ENCODE measurements at regions not wholly inside any gene's neighbourhood (a gene's known extent, or its start where the extent isn't known, plus 50 kb on each side); places are given as distances from the start of the nearest gene placed in this dataset.
"Not testable (repeated sequence)": the region's sequence is repeated elsewhere in the genome, so short reads cannot be mapped to it uniquely, and the experiment has no call there.

DNA sequence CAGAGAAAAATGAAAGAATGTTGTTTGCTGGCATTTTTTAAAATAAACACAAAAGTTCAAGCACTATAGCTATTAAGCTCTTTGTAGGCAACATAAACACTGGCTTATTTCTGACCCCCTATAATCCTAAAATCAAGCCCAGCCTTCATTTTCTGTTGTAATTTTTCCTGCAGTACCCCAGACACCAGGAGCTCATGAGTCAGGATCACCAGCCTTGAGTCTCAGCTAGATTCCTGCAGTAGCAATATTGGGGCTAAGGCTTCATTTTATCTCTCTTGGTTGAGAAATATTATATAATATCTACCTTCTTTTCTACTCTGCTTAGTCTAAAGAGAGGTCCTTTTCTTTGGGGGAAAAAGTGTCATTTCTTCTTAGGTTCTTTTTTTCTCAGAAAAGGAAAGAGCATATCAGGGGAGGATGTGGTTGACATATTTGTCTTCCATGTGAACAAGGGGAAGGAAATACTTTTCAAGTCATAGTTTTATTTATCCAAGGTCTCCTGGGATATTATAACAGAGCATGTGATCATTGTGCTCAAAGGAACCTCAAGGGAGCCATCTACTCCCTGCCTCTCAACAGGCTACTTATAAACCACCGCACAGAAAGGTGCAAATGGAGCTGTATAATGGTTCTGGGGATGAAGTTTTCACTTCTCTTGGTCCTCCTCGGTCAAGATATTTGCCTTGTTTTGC, 678.3 kb upstream of the NR3C2 start:
- no peak for ATAC-seq

DNA sequence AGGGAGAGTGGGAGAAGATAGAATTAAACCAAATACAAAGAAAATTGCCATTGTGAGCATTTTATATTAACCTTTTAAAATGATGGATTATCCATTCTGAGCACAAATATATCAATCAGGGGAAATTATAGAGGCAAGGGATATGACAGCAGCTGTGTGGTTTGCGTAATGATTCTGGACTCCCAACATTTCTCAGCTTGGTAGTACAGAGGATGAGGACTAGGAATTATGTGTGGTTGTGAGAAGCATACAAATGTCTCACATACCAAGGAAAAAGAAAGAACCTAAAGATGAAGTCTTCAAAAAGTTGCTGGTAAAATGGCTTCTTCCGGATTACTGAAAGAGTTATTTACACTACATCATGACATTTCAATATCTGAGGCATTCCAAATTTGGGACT, 674.6 kb upstream of the NR3C2 start:
- ATAC-seq = no peak

DNA sequence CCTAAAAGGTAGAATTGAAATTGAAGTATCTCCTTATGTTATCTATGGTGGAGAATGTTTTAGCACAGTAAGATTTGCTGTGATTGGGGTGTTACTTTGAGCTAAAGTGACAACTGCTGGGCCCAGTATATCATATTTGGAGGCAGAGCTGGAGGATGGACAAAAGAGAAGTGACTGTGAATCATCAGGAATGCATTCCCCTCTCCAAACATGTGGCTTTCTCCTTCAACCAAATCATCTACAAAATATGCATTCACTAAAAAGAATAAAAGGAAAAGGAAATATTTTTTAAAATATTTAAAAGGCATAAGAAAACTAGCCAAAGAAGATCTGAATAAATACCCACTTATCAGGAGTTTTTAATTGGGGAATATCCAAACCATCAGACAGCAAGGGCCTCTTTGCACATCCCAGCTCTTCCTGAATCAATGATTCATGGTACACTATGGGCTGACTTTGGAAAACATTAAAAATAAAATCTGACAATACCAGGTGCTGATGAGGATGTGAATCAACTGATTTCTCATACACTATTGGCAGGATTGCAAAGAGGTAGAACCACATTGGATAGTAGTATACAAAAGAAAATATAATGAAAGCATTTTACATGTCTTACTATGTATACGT, 671.7 kb upstream of the NR3C2 start:
- no peak for ATAC-seq

DNA sequence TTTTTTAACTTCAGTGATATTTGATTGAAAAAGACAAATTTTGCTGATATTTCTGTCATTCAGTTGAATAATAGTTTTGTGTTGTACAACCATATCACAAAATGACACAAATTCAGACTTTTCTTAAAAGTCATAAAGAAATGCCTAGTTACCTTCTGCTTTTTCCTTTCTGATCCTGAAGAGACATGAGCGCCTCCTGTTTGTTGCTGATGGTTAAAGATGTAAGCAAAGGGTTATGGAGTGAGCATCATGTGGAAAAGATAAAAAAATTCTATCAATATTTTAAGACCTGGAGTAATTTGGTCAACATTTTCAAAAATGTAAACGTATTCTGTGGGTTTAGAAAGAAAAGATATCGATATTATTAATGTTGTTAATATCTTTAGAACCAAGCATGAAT, 669.9 kb upstream of the NR3C2 start:
- ATAC-seq = no peak

- no peak for ATAC-seq
Measured at GRCh38 chr4:149110481-149110880, 668.3 kb upstream of the NR3C2 start.

DNA sequence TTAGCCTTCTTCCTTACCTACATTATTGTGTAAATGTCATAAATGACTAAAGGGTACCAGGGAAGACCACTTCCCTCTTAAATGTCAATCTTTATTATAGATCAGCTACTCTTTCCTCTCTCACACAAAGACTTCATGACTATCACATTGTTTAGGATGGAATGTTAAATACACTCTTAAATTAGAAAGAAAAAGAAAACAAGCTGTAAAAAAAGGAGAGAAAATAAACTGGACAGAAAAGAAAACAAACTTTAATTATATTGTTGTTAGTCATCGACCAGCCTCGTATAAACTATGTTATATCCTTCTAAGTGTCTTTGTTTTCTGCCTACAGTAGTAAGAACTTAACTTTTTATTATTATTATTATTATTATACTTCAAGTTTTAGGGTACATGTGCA, 666.4 kb upstream of the NR3C2 start:
- no peak for ATAC-seq

DNA sequence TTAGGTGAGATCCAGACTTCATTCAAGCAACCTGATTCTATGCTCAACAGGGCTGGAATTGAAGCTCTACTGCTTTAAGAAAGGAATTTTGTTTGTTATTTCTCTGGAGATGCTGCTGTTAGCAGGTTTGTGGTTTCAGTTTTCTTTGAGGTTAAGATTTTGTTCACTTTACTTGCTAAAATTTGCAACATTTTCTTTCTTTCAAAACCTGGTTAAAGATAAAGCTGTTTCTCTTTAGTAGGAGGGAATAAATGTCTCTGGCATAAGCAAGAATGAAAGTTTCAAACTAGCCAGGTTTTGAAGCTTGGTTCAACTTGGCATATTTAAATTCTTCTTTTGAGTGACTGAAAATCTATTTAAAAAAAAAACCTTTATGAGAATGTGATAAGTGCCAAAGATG, 660.6 kb upstream of the NR3C2 start:
- ATAC-seq = no peak

- ATAC-seq = no peak
Measured at GRCh38 chr4:149101649-149102048, 659.4 kb upstream of the NR3C2 start.

DNA sequence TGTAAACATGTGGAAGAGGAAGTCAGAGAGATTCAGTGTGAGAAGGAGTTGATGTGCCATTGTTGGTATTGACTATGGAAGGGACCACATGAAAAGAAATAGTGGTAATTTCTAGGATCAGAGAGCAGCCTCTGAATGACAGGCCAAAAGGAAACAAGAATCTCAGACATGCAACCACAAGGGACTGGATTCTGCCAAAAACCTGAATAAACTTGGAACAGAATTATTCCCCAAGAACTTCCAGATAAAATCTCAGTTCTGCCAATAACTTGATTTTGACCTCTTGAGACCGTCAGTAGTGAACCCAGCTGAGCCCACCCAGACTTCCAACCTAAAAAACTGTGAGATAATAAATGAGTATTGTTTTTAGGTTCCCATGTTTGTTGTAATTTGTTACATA, 653.6 kb upstream of the NR3C2 start:
- no peak for ATAC-seq

GRCh38 chr4:149095001-149095400, 652.8 kb upstream of the NR3C2 start:
- ATAC-seq = no peak

- no peak for ATAC-seq
Measured at GRCh38 chr4:149084144-149084543, 641.9 kb upstream of the NR3C2 start.

GRCh38 chr4:149077181-149077580, 635.0 kb upstream of the NR3C2 start:
- no peak for ATAC-seq

DNA sequence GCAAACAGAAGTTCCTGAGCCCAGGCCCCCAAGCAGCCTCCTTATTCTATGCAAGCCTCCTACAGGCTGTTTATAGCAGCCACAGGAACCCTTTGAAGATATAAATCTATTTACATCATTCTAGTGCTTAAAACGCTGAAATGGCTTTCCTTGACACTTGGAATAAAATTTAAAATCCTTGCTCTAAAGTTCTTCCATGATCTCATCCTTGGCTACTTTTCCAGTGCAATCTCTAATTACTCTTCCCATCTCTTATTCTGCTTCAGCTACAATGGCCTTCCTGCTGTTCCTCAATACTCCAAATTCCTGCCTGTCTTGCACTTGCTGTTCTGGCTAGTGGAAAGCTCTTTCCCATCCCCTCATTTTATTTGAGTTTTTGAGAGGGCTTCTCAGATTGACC, 634.2 kb upstream of the NR3C2 start:
- ATAC-seq = no peak

- ATAC-seq = no peak
Measured at GRCh38 chr4:149072384-149072783, 630.2 kb upstream of the NR3C2 start.

DNA sequence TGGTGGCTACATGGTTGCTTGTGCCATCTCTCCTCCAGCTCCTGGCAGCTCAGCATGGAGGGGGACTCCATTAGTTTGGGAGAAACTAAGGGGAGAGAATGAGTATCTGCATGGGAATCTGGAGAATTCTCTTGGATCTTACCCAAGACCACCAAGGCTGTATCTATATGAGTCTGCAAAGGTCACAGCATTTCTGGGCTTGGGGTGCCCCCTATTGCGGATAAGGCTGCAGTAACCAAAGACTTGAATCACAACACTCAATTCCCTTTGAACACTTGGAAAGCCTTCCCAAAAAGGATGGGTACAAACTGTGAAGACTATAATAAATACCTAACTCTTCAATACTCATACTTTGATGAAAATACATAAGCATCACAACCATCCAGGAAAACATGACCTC, 623.5 kb upstream of the NR3C2 start:
- no peak for ATAC-seq

GRCh38 chr4:149062997-149063396, 620.8 kb upstream of the NR3C2 start:
- peak; percentile 55 for ATAC-seq

GRCh38 chr4:149057594-149057993, 615.4 kb upstream of the NR3C2 start:
- no peak for ATAC-seq

DNA sequence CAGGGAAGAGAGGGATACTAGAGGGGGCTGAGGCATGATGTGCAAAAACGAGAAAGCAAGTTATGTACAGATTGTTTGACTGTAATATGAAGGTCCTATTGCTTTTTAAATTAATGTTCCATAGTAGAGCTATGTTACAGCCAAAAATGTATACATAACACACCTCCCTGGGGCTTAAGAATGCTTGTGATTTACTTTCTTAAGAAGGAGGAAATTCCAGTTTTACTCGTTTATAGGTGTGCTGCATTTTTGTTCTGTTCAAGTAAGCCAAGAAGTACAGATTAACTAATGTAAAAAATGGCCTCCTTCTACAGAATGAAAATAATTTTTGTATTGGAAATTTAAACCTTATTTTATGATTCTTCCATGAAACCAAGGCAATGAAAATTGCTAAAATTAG, 614.4 kb upstream of the NR3C2 start:
- ATAC-seq = peak; percentile 98

DNA sequence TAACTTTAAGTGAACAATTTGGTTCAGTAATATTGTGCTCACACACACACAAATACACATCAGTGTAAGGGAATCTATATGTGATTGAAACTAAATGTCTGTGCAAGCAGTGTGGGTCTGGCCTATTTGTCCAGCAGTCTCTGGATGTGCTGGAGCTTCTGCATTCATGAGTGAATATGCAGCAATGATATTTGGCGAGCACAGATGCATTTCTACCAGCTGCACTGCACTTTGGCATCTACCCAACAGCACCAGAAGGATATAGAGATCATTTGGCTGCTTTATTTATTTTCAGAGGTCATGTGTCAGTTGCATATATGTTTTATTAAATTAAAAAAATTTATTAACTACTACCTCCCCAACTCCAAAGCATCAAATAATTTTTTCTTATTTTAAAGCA, 613.4 kb upstream of the NR3C2 start:
- no peak for ATAC-seq

- peak; percentile 55 for ATAC-seq
Measured at GRCh38 chr4:149050840-149051239, 608.6 kb upstream of the NR3C2 start.

DNA sequence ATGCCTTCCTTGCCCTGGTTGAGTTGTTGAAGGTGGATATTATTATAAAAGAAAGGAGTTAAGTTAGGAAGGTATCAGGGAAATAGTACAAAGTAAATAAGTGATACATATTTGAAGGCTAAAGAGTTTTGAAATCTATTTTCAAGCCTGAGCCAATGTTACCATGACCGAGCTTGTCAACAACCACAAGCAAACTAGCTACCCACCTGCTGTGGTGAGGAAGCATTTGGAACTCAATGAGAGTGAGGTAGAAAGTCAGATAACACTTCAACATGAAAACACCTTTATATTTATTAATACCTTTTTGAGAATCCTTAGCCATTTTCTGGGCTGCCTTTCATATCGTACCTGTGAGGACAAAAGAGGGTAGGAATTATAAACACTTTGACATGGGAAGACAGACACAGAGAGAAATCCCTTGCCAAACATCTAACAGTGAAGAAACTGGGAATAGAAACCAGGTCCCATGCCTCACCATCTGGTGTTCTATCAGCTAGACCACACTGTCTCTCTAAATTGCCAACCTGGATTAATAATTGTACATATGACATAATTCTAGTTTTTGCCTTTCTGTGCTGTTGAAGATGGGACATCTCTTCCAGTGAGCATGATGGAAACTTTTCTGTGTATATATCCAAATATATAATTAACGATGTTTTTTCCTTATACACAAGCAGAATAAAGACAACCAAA, 606.4 kb upstream of the NR3C2 start:
- ATAC-seq = no peak

DNA sequence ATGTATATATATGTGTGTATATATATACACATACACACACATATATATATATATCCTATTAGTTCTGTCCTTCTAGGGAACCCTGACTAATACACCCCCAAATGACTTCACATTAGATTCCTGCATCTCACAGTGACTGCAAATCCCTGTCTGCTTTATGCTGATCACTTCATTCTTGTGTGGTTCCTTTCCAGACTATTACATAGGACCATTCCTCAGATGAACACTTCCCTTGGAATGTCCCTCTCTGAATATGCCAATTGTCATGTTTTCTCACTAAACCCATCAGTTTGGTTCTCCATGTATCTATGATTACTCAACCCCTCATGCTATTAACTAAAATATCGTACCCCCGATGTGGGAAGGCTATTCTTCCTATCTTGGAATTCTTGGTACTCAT, 605.2 kb upstream of the NR3C2 start:
- ATAC-seq = no peak

DNA sequence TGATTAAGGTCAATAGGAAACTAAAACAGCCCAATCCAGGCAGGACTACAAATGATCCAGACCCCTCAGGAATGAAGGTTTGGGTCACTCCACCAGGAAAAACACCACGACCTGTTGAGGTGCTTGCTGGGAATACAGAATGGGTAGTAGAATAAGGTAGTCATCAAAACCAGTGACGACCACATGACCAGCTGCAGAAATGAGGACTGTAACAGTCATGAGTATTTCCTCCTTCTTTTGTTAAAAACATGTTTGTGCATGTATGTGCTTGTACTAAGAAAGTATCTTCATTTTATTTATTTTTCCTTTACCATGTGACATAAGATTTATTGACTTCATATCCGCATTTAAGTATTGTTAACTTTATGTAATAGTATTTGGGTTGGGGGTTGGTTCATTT, 603.5 kb upstream of the NR3C2 start:
- no peak for ATAC-seq

DNA sequence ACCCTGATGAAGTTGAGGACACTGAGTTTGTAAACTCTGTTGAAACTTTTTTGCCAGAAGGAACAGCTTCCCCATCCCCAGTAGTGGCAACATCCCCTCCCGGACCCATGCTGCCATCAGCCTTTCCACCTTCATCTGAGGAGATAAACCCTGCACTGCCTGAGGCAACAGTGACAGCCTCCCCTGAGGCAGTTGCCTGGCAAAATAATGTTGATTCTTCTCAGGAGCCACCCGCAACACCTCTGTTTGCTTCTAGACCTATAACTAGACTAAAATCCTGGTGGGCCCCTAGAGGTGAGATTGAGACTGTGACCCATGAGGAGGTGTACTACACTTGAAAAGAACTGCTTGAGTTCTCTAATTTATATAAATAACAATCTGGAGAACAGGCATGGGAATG, 597.6 kb upstream of the NR3C2 start:
- not testable (repeated sequence) for ATAC-seq

Measured in esophagus mucosa (tissue), 1 donor.